Neuron (in vitro differentiated cells): ENCODE measurements at regions not wholly inside any gene's neighbourhood (a gene's known extent, or its start where the extent isn't known, plus 50 kb on each side); places are given as distances from the start of the nearest gene placed in this dataset.
"Not testable (repeated sequence)": the region's sequence is repeated elsewhere in the genome, so short reads cannot be mapped to it uniquely, and the experiment has no call there.

ENCODE experiments used
- H2AFZ ChIP-seq: one replicate; pipeline ENCODE4 v1.6.1; 2013; ENCODE audit warnings: low read depth, mild to moderate bottlenecking, inconsistent platforms, low read length, moderate library complexity
- H3K27me3 ChIP-seq: one replicate; pipeline ENCODE4 v1.6.1; 2013; ENCODE audit warnings: low read length; ENCODE audit not compliant: insufficient read depth
- H3K36me3 ChIP-seq: one replicate; pipeline ENCODE4 v1.6.1; 2013; ENCODE audit warnings: low read length; ENCODE audit not compliant: insufficient read depth
- H3K4me1 ChIP-seq: one replicate; pipeline ENCODE4 v1.6.1; 2013; ENCODE audit warnings: low read length; ENCODE audit not compliant: insufficient read depth
- H3K4me3 ChIP-seq: 2 replicates; pipeline ENCODE4 v1.5.1; 2013; ENCODE audit warnings: mild to moderate bottlenecking, low read length, moderate library complexity
- H3K9me3 ChIP-seq: one replicate; pipeline ENCODE4 v1.6.1; 2013; ENCODE audit warnings: low read length

GRCh38 chr5:99058466-99058865, 129.7 kb upstream of the CHD1 start:
- Histone ChIP-seq H3K36me3 (no peaks in the 10 kb centered on the region), H3K27me3 (no peaks in the 10 kb centered on the region), H3K4me3 (no peak overlapping the region), H2AFZ (no peak overlapping the region), H3K9me3 (no peaks in the 10 kb centered on the region), H3K4me1 (peaks cover 6% of the 10 kb centered on the region)

GRCh38 chr5:99054972-99055371, 126.2 kb upstream of the CHD1 start:
- no peaks in the 10 kb centered on the region for H3K27me3 ChIP-seq
- H3K4me1 ChIP-seq = peaks cover 17% of the 10 kb centered on the region
- no peak overlapping the region for H2AFZ ChIP-seq
- no peak overlapping the region for H3K4me3 ChIP-seq
- no peaks in the 10 kb centered on the region for H3K9me3 ChIP-seq
- no peaks in the 10 kb centered on the region for H3K36me3 ChIP-seq

DNA sequence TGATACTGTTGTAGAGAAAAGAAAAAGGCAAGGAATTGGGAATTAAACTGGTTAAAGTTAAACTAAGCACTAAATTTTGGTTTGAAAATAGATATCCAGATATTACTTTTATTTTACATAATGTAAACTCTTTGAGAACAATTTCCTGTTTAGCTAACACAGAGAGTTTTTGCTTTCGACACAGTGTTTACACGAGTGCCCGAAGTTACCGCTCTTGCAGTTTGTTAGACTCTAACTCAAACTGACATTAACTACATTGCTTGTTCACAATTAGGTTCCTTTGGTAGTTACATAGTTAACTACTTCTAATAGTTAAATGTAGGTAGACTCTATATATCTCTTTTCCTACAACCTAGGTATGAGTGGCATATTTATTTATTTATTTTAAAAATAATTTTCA, 117.1 kb upstream of the CHD1 start:
- Histone ChIP-seq H3K4me3 (no peak overlapping the region), H3K9me3 (no peaks in the 10 kb centered on the region), H2AFZ (no peak overlapping the region), H3K4me1 (peaks cover 15% of the 10 kb centered on the region), H3K27me3 (no peaks in the 10 kb centered on the region), H3K36me3 (no peaks in the 10 kb centered on the region)

- not testable (repeated sequence) for H3K27me3 ChIP-seq, H3K36me3 ChIP-seq, H3K9me3 ChIP-seq, H3K4me3 ChIP-seq, H2AFZ ChIP-seq
- H3K4me1 ChIP-seq = peaks cover 12% of the 10 kb centered on the region
Observed at GRCh38 chr5:99043257-99043656, 114.5 kb upstream of the CHD1 start.

DNA sequence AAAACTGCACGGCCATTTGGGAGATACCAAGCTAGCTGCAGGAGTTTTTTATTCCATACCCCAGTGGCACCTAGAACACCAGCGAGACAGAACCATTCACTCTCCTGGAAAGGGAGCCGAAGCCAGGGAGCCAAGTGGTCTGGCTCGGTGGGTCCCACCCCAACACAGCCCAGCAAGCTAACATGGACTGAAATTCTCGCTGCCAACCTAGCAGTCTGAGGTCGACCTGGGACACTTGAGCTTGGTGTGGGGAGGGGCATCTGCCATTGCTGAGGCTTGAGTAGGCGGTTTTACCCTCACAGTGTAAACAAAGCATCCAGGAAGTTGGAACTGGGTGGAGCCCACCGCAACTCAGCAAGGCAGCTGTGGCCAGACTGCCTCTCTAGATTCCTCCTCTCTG, 108.9 kb upstream of the CHD1 start:
- H3K4me3 ChIP-seq = no peak overlapping the region
- no peaks in the 10 kb centered on the region for H3K27me3 ChIP-seq
- no peaks in the 10 kb centered on the region for H3K9me3 ChIP-seq
- H2AFZ ChIP-seq = no peak overlapping the region
- H3K36me3 ChIP-seq = no peaks in the 10 kb centered on the region
- H3K4me1 ChIP-seq = no peaks in the 10 kb centered on the region

- Histone ChIP-seq H3K4me3 (no peak overlapping the region), H3K9me3 (no peaks in the 10 kb centered on the region)
Observed at GRCh38 chr5:99035942-99036341, 107.1 kb upstream of the CHD1 start.

GRCh38 chr5:99034336-99034735, 105.5 kb upstream of the CHD1 start:
- Histone ChIP-seq H3K27me3 (no peaks in the 10 kb centered on the region), H2AFZ (no peak overlapping the region), H3K36me3 (no peaks in the 10 kb centered on the region), H3K9me3 (no peaks in the 10 kb centered on the region), H3K4me1 (peaks cover 2% of the 10 kb centered on the region), H3K4me3 (no peak overlapping the region)

More at GRCh38 chr5:99035942-99036341, 107.1 kb upstream of the CHD1 start:
- H3K4me1 ChIP-seq = peaks cover 2% of the 10 kb centered on the region
- no peaks in the 10 kb centered on the region for H3K27me3 ChIP-seq
- no peaks in the 10 kb centered on the region for H3K36me3 ChIP-seq
- no peak overlapping the region for H2AFZ ChIP-seq

- Histone ChIP-seq H3K27me3 (no peaks in the 10 kb centered on the region), H3K4me1 (peaks cover 2% of the 10 kb centered on the region), H2AFZ (no peak overlapping the region), H3K36me3 (no peaks in the 10 kb centered on the region), H3K4me3 (no peak overlapping the region), H3K9me3 (no peaks in the 10 kb centered on the region)
Observed at GRCh38 chr5:99033014-99033900, 104.5 kb upstream of the CHD1 start.

DNA sequence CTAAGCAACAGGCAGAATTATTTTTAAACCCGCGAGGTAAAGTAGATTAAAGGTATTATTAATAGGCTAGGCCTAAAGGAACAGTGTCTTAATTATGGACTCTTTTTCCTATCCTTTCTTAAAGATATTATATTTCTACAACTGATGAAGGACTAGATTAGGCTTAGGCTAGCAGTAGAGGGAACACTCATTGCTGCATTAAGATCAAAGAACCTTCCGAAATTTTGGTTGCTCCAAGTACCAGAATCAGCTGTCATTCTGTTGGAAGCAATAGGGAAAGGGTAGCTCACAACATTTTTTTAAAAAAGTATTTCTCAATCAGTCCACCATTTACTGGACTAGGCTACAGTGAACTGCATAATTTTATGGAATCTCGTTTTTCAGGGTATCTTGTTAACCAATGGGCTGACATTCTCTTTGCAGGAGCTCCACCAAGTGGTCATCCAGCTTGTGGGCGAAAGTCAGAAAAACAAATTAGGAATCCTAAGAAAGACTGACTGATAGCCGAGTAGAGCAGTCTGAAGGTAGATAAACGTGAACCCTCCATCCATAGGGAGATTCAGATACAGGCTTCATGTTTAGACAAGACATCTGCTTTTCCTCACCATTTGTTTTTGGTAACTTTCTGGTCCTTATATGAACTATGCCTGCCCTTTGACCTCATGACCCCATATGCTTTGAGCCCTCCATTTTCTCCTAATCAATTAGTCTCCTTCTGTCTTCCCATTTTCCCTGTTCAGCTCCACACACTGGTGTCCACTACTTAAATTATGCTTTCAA, 103.6 kb upstream of the CHD1 start:
- Histone ChIP-seq H2AFZ (no peak overlapping the region), H3K36me3 (no peaks in the 10 kb centered on the region), H3K27me3 (no peaks in the 10 kb centered on the region), H3K9me3 (no peaks in the 10 kb centered on the region), H3K4me3 (no peak overlapping the region), H3K4me1 (peaks cover 2% of the 10 kb centered on the region)

GRCh38 chr5:99030906-99031440, 102.2 kb upstream of the CHD1 start:
- Histone ChIP-seq H3K4me3 (no peak overlapping the region), H2AFZ (no peak overlapping the region), H3K36me3 (no peaks in the 10 kb centered on the region), H3K27me3 (no peaks in the 10 kb centered on the region), H3K9me3 (no peaks in the 10 kb centered on the region), H3K4me1 (peaks cover 5% of the 10 kb centered on the region)

GRCh38 chr5:99029172-99029571, 100.4 kb upstream of the CHD1 start:
- Histone ChIP-seq H3K4me3 (no peak overlapping the region), H3K36me3 (no peaks in the 10 kb centered on the region), H2AFZ (no peak overlapping the region)

GRCh38 chr5:99028170-99028569, 99.4 kb upstream of the CHD1 start:
- H3K27me3 ChIP-seq, H3K4me3 ChIP-seq, H3K9me3 ChIP-seq, H2AFZ ChIP-seq, H3K4me1 ChIP-seq, H3K36me3 ChIP-seq: not testable (repeated sequence)

More at GRCh38 chr5:99029172-99029571, 100.4 kb upstream of the CHD1 start:
- Histone ChIP-seq H3K27me3 (no peaks in the 10 kb centered on the region), H3K4me1 (peaks cover 5% of the 10 kb centered on the region), H3K9me3 (no peaks in the 10 kb centered on the region)

DNA sequence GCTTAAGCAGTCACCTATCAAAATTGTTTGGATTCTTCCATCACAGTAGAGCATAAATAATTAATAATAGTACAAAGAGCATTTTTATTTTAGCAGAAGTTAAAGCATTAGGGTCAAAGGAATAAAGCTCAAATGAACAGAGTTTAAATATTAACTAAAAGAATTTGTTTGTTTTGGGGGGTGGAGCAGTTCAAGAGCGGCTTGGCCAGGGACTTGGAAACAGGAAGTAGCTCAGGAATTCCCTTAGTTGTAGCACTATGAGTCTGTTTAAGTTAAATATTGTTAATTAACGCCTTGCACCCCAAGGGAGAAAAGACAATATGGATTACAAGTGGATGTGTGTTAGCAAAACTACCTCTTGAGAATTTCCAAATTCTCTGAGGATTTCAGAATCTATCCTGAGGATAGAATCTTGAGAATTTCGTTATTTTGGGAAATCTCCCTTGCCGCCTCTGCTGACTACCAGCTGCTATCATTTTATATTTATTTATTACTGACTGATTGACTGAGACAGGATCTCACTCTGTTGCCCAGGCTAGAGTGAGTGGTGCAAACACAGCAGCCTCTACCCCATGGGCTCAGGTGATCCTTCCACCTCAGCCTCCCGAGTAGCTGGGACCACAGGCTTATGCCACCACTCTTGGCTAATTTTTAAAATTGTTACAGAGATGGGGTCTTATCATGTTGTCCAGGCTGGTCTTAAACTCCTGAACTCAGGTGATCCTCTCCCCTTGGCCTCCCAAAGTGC, 96.7 kb upstream of the CHD1 start:
- Histone ChIP-seq H3K4me1 (peaks cover 3% of the 10 kb centered on the region), H3K4me3 (no peak overlapping the region), H3K9me3 (no peaks in the 10 kb centered on the region), H3K36me3 (no peaks in the 10 kb centered on the region), H2AFZ (no peak overlapping the region), H3K27me3 (no peaks in the 10 kb centered on the region)
